SK-N-SH (cell line): ENCODE measurements at regions not wholly inside any gene's neighbourhood (a gene's known extent, or its start where the extent isn't known, plus 50 kb on each side); places are given as distances from the start of the nearest gene placed in this dataset.

Experiments used
- CTCF ChIA-PET: fragments of 300-600, 350-600 bp; formaldehyde crosslinking; extraction: SDS; loops from one replicate; lab custom pipeline; 2021; lab: Yijun Ruan, JAX
- POLR2A ChIA-PET: fragments of 350-600 bp; sonication (Branson Sonifier 250); formaldehyde crosslinking; extraction: SDS; loops from one replicate; lab custom pipeline; 2020; ENCODE audit warnings: antibody characterized with exemption, inconsistent platforms; lab: Yijun Ruan, JAX
- DNase-seq: peaks from one replicate; pipeline ENCODE4 v3.0.0; 2012
- H2AFZ ChIP-seq: fragments of 200-600 bp; sonication (generic); 2 replicates; pipeline ENCODE4 v1.8.1; 2016; ENCODE audit warnings: antibody characterized with exemption, mild to moderate bottlenecking, low read depth
- H3F3A ChIP-seq: fragments of 200-600 bp; sonication (generic); replicated peaks from 2 replicates; pipeline ENCODE3; 2016; ENCODE audit warnings: antibody characterized with exemption, mild to moderate bottlenecking; ENCODE audit not compliant: insufficient read depth
- H3K27ac ChIP-seq, 2 experiments: fragments of 200-500 bp in 1 of 2; fragments of 200-600 bp in 1 of 2; sonication (Bioruptor generic) in 1 of 2; sonication (generic), shearing (Covaris generic) in 1 of 2; 2 replicates each; pipeline versions ENCODE4 v1.5.1 to v1.6.1; 2014 to 2016; ENCODE audit warnings: low read depth in 2 of 2, inconsistent platforms in 1 of 2, low read length in 1 of 2, mild to moderate bottlenecking in 1 of 2, mixed read lengths in 1 of 2
- H3K27me3 ChIP-seq: fragments of 200-600 bp; sonication (generic), shearing (Covaris generic); 2 replicates; pipeline ENCODE4 v1.6.1; 2016; ENCODE audit warnings: mixed run types; ENCODE audit not compliant: insufficient read depth
- H3K36me3 ChIP-seq, 2 experiments: fragments of 200-500 bp in 1 of 2; fragments of 200-600 bp in 1 of 2; sonication (Bioruptor generic) in 1 of 2; sonication (generic) in 1 of 2; replicated peaks in 1 of 2; 2 replicates each; pipeline versions ENCODE3 to v1.5.1; 2014 to 2016; ENCODE audit warnings: low read length in 1 of 2, mild to moderate bottlenecking in 1 of 2; ENCODE audit not compliant: insufficient read depth in 2 of 2, control insufficient read depth in 1 of 2
- H3K4me1 ChIP-seq, 2 experiments: fragments of 200-500 bp in 1 of 2; fragments of 200-600 bp in 1 of 2; sonication (Bioruptor generic) in 1 of 2; sonication (generic), shearing (Covaris generic) in 1 of 2; 2 replicates each; pipeline versions ENCODE4 v1.5.1 to v1.6.1; 2014 to 2016; ENCODE audit warnings: low read depth in 1 of 2, low read length in 1 of 2, mixed run types in 1 of 2; ENCODE audit not compliant: insufficient read depth in 2 of 2, control insufficient read depth in 1 of 2
- H3K4me2 ChIP-seq: fragments of 200-600 bp; sonication (generic), shearing (Covaris generic); 2 replicates; pipeline ENCODE4 v1.6.1; 2017; ENCODE audit warnings: mixed run types
- H3K4me3 ChIP-seq, 2 experiments: fragments of 200-500 bp in 1 of 2; fragments of 200-600 bp in 1 of 2; sonication (Bioruptor generic) in 1 of 2; sonication (generic), shearing (Covaris generic) in 1 of 2; 2 replicates each; pipeline versions ENCODE4 v1.5.1 to v1.8.1; 2014 to 2016; ENCODE audit warnings: low read depth in 2 of 2, inconsistent platforms in 1 of 2, low read length in 1 of 2, mild to moderate bottlenecking in 1 of 2, mixed read lengths in 1 of 2, moderate library complexity in 1 of 2
- H3K79me2 ChIP-seq: fragments of 200-600 bp; sonication (generic); 2 replicates; pipeline ENCODE4 v1.8.1; 2017; ENCODE audit warnings: mild to moderate bottlenecking; ENCODE audit not compliant: insufficient read depth
- H3K9ac ChIP-seq: fragments of 200-600 bp; sonication (generic); 2 replicates; pipeline ENCODE4 v1.6.1; 2017; ENCODE audit warnings: mixed run types
- H3K9me2 ChIP-seq: fragments of 200-600 bp; sonication (generic); 2 replicates; pipeline ENCODE4 v1.6.1; 2017; ENCODE audit warnings: mixed run types
- H3K9me3 ChIP-seq: fragments of 200-600 bp; sonication (generic); 2 replicates; pipeline ENCODE4 v1.6.1; 2017; ENCODE audit warnings: mixed run types, mild to moderate bottlenecking, moderate library complexity
- H4K20me1 ChIP-seq: fragments of 200-600 bp; sonication (generic); 2 replicates; pipeline ENCODE4 v1.6.1; 2017; ENCODE audit warnings: mild to moderate bottlenecking, mixed run types; ENCODE audit not compliant: insufficient read depth
- CHD2 ChIP-seq: fragments of 150-350 bp; IDR thresholded peaks from 2 replicates; pipeline ENCODE4 v1.6.1; 2018; ENCODE audit warnings: low read length; ENCODE audit not compliant: partially characterized antibody
- ELF1 ChIP-seq: IDR thresholded peaks from 2 replicates; pipeline ENCODE4 v1.4.0; 2012
- EP300 ChIP-seq, 2 experiments: IDR thresholded peaks; 2 replicates each; pipeline versions ENCODE4 v1.4.0 to v1.6.1; 2012; ENCODE audit warnings: borderline replicate concordance in 1 of 2, low read depth in 1 of 2, low read length in 1 of 2
- JUND ChIP-seq: IDR thresholded peaks from 2 replicates; pipeline ENCODE4 v1.4.0; 2012
- NRF1 ChIP-seq: IDR thresholded peaks from 2 replicates; pipeline ENCODE4 v1.6.1; 2012; ENCODE audit warnings: low read depth, mild to moderate bottlenecking, low read length
- RAD21 ChIP-seq: IDR thresholded peaks from 2 replicates; pipeline ENCODE4 v1.6.1; 2012; ENCODE audit warnings: mild to moderate bottlenecking, low read length
- RCOR1 ChIP-seq: fragments of 150-350 bp; IDR thresholded peaks from 2 replicates; pipeline ENCODE4 v1.6.1; 2017; ENCODE audit warnings: antibody characterized with exemption, low read length
- RFX5 ChIP-seq: IDR thresholded peaks from 2 replicates; pipeline ENCODE4 v1.6.1; 2012; ENCODE audit warnings: mild to moderate bottlenecking, improper control_type of control experiment, low read length
- RXRA ChIP-seq: IDR thresholded peaks from 2 replicates; pipeline ENCODE4 v1.4.0; 2012; ENCODE audit warnings: low read depth, mild to moderate bottlenecking, borderline replicate concordance
- SIN3A ChIP-seq: IDR thresholded peaks from 2 replicates; pipeline ENCODE4 v1.6.1; 2012; ENCODE audit warnings: low read depth, mild to moderate bottlenecking, low read length, moderate library complexity, borderline replicate concordance
- SMC3 ChIP-seq: IDR thresholded peaks from 2 replicates; pipeline ENCODE4 v1.6.1; 2012; ENCODE audit warnings: low read depth, low read length, improper control_type of control experiment
- YY1 ChIP-seq: IDR thresholded peaks from 2 replicates; pipeline ENCODE4 v1.4.0; 2012; ENCODE audit warnings: low read depth, mild to moderate bottlenecking
- WGBS: methylation state at CpG from one replicate; pipeline ENCODE4 v1.1.6; 2017; ENCODE audit warnings: low lambda C conversion rate; 5-methylcytosine and 5-hydroxymethylcytosine counted together
- TF ChIP-seq, protein P1 (sequence below): IDR thresholded peaks from 2 replicates; pipeline ENCODE4 v1.4.0; 2012; ENCODE audit warnings: low read depth
- TF ChIP-seq, protein P2 (sequence below): fragments of 200-600 bp; sonication (generic); IDR thresholded peaks from 2 replicates; pipeline ENCODE4 v1.6.1; 2017; ENCODE audit warnings: antibody characterized with exemption, mild to moderate bottlenecking, moderate library complexity
- TF ChIP-seq, protein P3 (sequence below): fragments of 150-350 bp; IDR thresholded peaks from 2 replicates; pipeline ENCODE4 v1.6.1; 2017; ENCODE audit warnings: antibody characterized with exemption, low read length, low read depth, borderline replicate concordance
- TF ChIP-seq, protein P4 (sequence below): IDR thresholded peaks from 2 replicates; pipeline ENCODE4 v1.6.1; 2012; ENCODE audit warnings: mild to moderate bottlenecking, low read depth, low read length, moderate library complexity
- TF ChIP-seq, protein P5 (sequence below): IDR thresholded peaks from 2 replicates; pipeline ENCODE4 v1.4.0; 2012; ENCODE audit warnings: low read depth, borderline replicate concordance

GRCh38 chr22:27517361-27518155 is 284.0 kb downstream of the MN1 start:
- H3K79me2 ChIP-seq = no peaks in the 10 kb centered on the region
- no peak overlapping the region for H2AFZ ChIP-seq
- ChIA-PET POLR2A (no interaction called here), CTCF (no interaction called here)
- no peak overlapping the region for H3K9ac ChIP-seq
- H3K9me3 ChIP-seq = no peaks in the 10 kb centered on the region
- WGBS = 67% methylated on average over 7 of the region's 7 CpGs
- no peak overlapping the region for H3K27ac ChIP-seq
- no peak overlapping the region for H3K4me3 ChIP-seq
- no peak overlapping the region for H3K4me2 ChIP-seq
- no peaks in the 10 kb centered on the region for H3K27me3 ChIP-seq
- no peaks in the 10 kb centered on the region for H3K36me3 ChIP-seq
- no peaks in the 10 kb centered on the region for H3F3A ChIP-seq
- H3K4me1 ChIP-seq = peaks cover 0 to 15% of the 10 kb centered on the region in 2 experiments; a peak in 1 of 4 replicates
- no peaks in the 10 kb centered on the region for H4K20me1 ChIP-seq
- TF ChIP-seq RXRA = no peak
- TF ChIP-seq, protein P1, sequence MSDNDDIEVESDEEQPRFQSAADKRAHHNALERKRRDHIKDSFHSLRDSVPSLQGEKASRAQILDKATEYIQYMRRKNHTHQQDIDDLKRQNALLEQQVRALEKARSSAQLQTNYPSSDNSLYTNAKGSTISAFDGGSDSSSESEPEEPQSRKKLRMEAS = no peak
- TF ChIP-seq EP300 (IDR thresholded peaks at IDR 0.05; ENCODE audit: borderline replicate concordance in 1 of 2, low read depth in 1 of 2, low read length in 1 of 2) = no peak
- TF ChIP-seq JUND = no peak
- TF ChIP-seq RCOR1 = no peak
- TF ChIP-seq ELF1 = no peak
- no peak for TF ChIP-seq SMC3
- no peak for TF ChIP-seq NRF1
- TF ChIP-seq, protein P2, sequence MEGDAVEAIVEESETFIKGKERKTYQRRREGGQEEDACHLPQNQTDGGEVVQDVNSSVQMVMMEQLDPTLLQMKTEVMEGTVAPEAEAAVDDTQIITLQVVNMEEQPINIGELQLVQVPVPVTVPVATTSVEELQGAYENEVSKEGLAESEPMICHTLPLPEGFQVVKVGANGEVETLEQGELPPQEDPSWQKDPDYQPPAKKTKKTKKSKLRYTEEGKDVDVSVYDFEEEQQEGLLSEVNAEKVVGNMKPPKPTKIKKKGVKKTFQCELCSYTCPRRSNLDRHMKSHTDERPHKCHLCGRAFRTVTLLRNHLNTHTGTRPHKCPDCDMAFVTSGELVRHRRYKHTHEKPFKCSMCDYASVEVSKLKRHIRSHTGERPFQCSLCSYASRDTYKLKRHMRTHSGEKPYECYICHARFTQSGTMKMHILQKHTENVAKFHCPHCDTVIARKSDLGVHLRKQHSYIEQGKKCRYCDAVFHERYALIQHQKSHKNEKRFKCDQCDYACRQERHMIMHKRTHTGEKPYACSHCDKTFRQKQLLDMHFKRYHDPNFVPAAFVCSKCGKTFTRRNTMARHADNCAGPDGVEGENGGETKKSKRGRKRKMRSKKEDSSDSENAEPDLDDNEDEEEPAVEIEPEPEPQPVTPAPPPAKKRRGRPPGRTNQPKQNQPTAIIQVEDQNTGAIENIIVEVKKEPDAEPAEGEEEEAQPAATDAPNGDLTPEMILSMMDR = no peak
- TF ChIP-seq, protein P3, sequence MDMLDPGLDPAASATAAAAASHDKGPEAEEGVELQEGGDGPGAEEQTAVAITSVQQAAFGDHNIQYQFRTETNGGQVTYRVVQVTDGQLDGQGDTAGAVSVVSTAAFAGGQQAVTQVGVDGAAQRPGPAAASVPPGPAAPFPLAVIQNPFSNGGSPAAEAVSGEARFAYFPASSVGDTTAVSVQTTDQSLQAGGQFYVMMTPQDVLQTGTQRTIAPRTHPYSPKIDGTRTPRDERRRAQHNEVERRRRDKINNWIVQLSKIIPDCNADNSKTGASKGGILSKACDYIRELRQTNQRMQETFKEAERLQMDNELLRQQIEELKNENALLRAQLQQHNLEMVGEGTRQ = no peak
- TF ChIP-seq, protein P4, sequence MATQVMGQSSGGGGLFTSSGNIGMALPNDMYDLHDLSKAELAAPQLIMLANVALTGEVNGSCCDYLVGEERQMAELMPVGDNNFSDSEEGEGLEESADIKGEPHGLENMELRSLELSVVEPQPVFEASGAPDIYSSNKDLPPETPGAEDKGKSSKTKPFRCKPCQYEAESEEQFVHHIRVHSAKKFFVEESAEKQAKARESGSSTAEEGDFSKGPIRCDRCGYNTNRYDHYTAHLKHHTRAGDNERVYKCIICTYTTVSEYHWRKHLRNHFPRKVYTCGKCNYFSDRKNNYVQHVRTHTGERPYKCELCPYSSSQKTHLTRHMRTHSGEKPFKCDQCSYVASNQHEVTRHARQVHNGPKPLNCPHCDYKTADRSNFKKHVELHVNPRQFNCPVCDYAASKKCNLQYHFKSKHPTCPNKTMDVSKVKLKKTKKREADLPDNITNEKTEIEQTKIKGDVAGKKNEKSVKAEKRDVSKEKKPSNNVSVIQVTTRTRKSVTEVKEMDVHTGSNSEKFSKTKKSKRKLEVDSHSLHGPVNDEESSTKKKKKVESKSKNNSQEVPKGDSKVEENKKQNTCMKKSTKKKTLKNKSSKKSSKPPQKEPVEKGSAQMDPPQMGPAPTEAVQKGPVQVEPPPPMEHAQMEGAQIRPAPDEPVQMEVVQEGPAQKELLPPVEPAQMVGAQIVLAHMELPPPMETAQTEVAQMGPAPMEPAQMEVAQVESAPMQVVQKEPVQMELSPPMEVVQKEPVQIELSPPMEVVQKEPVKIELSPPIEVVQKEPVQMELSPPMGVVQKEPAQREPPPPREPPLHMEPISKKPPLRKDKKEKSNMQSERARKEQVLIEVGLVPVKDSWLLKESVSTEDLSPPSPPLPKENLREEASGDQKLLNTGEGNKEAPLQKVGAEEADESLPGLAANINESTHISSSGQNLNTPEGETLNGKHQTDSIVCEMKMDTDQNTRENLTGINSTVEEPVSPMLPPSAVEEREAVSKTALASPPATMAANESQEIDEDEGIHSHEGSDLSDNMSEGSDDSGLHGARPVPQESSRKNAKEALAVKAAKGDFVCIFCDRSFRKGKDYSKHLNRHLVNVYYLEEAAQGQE = no peak
- TF ChIP-seq RFX5 = no peak
- no peak for TF ChIP-seq SIN3A
- TF ChIP-seq YY1 = no peak
- TF ChIP-seq RAD21 = no peak
- no peak for TF ChIP-seq CHD2
- TF ChIP-seq, protein P5, sequence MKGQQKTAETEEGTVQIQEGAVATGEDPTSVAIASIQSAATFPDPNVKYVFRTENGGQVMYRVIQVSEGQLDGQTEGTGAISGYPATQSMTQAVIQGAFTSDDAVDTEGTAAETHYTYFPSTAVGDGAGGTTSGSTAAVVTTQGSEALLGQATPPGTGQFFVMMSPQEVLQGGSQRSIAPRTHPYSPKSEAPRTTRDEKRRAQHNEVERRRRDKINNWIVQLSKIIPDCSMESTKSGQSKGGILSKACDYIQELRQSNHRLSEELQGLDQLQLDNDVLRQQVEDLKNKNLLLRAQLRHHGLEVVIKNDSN = no peak
- H3K9me2 ChIP-seq = no peaks in the 10 kb centered on the region
- no peak for DNase-seq
